Activated CD4-positive, alpha-beta T cell treated with anti-CD3 and anti-CD28 coated beads, Interleukin-2, amount 10 ng/mL, durations not matched to agents 7 days and 5 days (primary cell): ENCODE measurements at regions not wholly inside any gene's neighbourhood (a gene's known extent, or its start where the extent isn't known, plus 50 kb on each side); places are given as distances from the start of the nearest gene placed in this dataset.
A peak's percentile ranks its signal among the peaks of the same experiment; 100 is the strongest.

ENCODE experiments used
- CTCF ChIA-PET: fragments of 350-600 bp; sonication (Branson Sonifier 250); formaldehyde crosslinking; loops from one replicate; lab custom pipeline; 2021; ENCODE audit warnings: antibody characterized with exemption; lab: Charles Lee
- POLR2A ChIA-PET: fragments of 350-600 bp; sonication (Branson Sonifier 250); formaldehyde crosslinking; loops from one replicate; lab custom pipeline; 2021; ENCODE audit warnings: antibody characterized with exemption; lab: Charles Lee
- DNase-seq: peaks from one replicate; pipeline ENCODE4 v3.0.0-alpha.2; 2020
- H3K27ac Mint-ChIP-seq: one replicate; pipeline ENCODE4 v1.8.0; 2021; ENCODE audit warnings: mild to moderate bottlenecking, moderate library complexity, mixed read lengths
- H3K27me3 Mint-ChIP-seq: one replicate; pipeline ENCODE4 v1.8.0; 2021; ENCODE audit warnings: mixed read lengths
- H3K36me3 Mint-ChIP-seq: one replicate; pipeline ENCODE4 v1.8.0; 2021; ENCODE audit warnings: low read depth, mixed read lengths
- H3K4me1 Mint-ChIP-seq: one replicate; pipeline ENCODE4 v1.8.0; 2021; ENCODE audit warnings: mixed read lengths
- H3K4me3 Mint-ChIP-seq: one replicate; pipeline ENCODE4 v1.8.0; 2021; ENCODE audit warnings: mild to moderate bottlenecking, moderate library complexity, mixed read lengths
- H3K9me3 Mint-ChIP-seq: one replicate; pipeline ENCODE4 v1.8.0; 2021; ENCODE audit warnings: mixed read lengths

- CTCF ChIA-PET, result interaction anchor here (0.6 kb wide), 1 partner anchor 11 kb away, joined by 3 read pairs; no protein-coding TSS in a partner anchor
- Mint-ChIP-seq H3K27me3 (no peaks in the 10 kb centered on the region), H3K36me3 (no peaks in the 10 kb centered on the region)
These were observed 204.6 kb downstream of the PTBP2 start for GRCh38 chr1:96926176-96926575.

DNA sequence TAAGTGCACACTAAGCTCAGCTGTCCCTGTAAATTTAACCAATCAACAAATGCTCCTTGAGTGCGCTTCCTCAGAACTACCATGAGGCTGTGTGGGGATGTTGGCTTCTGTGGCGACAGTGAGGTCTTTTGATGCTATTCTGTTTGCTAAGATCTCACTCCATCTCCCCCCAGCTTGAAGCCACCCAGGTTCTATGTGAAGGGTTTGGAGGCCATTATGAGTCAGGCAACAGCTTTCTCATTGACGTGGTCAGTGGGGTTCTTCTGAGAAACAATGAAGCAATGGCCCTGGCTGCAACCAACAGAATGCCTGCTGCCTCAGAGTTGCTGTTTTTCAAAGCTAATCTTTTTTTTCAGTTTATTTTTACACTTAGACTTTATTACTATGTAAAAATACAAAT is 205.5 kb downstream of the PTBP2 start:
- POLR2A ChIA-PET, result no interaction called here
- peaks cover 2% of the 10 kb centered on the region for H3K27me3 Mint-ChIP-seq
- peak; percentile 5 for DNase-seq
- H3K4me3 Mint-ChIP-seq, result no peak overlapping the region
- H3K9me3 Mint-ChIP-seq, result no peaks in the 10 kb centered on the region
- H3K36me3 Mint-ChIP-seq, result no peaks in the 10 kb centered on the region
- peaks cover 2% of the 10 kb centered on the region for H3K4me1 Mint-ChIP-seq
- no peak overlapping the region for H3K27ac Mint-ChIP-seq
- CTCF ChIA-PET, result no interaction called here

More at GRCh38 chr1:96926176-96926575, 204.6 kb downstream of the PTBP2 start:
- peaks cover 2% of the 10 kb centered on the region for H3K4me1 Mint-ChIP-seq
- H3K9me3 Mint-ChIP-seq, result no peaks in the 10 kb centered on the region
- H3K4me3 Mint-ChIP-seq, result no peak overlapping the region
- DNase-seq, result no peak
- POLR2A ChIA-PET, result no interaction called here
- H3K27ac Mint-ChIP-seq, result no peak overlapping the region

- H3K36me3 Mint-ChIP-seq, result no peaks in the 10 kb centered on the region
- no peak overlapping the region for H3K4me3 Mint-ChIP-seq
- ChIA-PET CTCF (no interaction called here), POLR2A (no interaction called here)
- DNase-seq, result no peak
- peaks cover 2% of the 10 kb centered on the region for H3K27me3 Mint-ChIP-seq
- H3K9me3 Mint-ChIP-seq, result no peaks in the 10 kb centered on the region
- H3K27ac Mint-ChIP-seq, result no peak overlapping the region
- peaks cover 2% of the 10 kb centered on the region for H3K4me1 Mint-ChIP-seq
These were observed 209.6 kb downstream of the PTBP2 start for GRCh38 chr1:96931136-96931535.

DNA sequence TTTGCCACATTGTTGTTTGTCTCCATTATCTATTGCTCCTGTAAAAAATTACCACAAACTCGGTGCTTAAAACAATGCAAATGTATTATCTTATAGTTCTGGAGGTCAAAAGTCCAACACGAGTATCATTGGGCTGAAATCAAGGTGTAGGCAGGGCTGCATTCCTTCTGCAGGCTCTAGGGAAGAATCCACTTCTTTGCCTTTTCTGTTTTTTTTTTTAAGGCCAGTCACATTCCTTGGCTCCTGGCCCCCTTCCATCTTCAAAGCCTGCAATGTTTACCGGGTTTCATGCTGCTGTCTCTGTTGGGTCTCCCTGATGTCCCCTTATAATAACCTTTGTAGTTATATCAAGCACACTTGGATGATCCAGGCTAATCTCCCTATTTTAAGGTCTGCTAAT is 212.7 kb downstream of the PTBP2 start:
- no peak overlapping the region for H3K27ac Mint-ChIP-seq
- H3K9me3 Mint-ChIP-seq, result no peaks in the 10 kb centered on the region
- POLR2A ChIA-PET, result no interaction called here
- CTCF ChIA-PET, result no interaction called here
- H3K27me3 Mint-ChIP-seq, result peaks cover 2% of the 10 kb centered on the region
- no peak overlapping the region for H3K4me3 Mint-ChIP-seq
- no peak for DNase-seq
- H3K4me1 Mint-ChIP-seq, result no peaks in the 10 kb centered on the region
- no peaks in the 10 kb centered on the region for H3K36me3 Mint-ChIP-seq

DNA sequence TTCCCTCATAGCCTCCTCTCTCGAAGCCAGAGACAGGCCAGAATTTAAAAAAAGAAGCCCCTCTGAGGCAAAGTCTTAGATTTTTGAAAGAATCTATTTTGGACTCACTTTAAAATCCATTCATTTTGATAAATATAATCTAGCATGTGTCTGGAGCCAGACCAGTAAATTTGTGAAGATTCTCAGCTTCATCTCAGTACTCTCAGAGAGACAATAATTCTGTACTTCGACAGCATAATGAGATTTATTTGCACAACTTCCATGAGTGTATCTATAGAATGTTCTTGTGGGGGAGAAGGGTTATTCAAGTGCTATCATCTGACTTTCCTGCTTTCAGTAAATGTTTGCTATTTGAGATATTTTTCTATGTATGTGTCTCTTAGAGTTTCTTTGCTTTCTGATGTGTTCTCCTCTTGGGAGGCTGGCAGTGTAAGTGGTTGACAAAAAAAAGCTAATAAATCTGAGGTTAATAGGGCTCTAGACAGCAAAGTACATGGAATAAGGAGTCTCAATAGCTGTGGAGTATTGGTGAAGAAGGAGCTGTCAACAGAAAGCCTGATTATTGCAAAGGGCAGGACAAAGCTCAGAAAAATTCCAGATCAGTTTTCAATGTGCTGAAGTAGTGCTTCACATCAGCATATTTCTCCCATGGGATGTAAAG is 223.0 kb downstream of the PTBP2 start:
- Mint-ChIP-seq H3K9me3 (no peaks in the 10 kb centered on the region), H3K4me3 (no peak overlapping the region), H3K36me3 (no peaks in the 10 kb centered on the region), H3K4me1 (no peaks in the 10 kb centered on the region), H3K27me3 (peaks cover 1% of the 10 kb centered on the region), H3K27ac (no peak overlapping the region)
- CTCF ChIA-PET, result interaction anchor here (0.5 kb wide), 1 partner anchor 282 kb away, joined by 3 read pairs; no protein-coding TSS in a partner anchor
- POLR2A ChIA-PET, result interaction anchor here (0.7 kb wide), 1 partner anchor 138 kb away, joined by 3 read pairs; no protein-coding TSS in a partner anchor
- DNase-seq, result no peak

GRCh38 chr1:96945509-96946084 is 224.0 kb downstream of the PTBP2 start:
- Mint-ChIP-seq H3K4me3 (no peak overlapping the region), H3K36me3 (no peaks in the 10 kb centered on the region), H3K27ac (no peak overlapping the region), H3K4me1 (no peaks in the 10 kb centered on the region), H3K9me3 (no peaks in the 10 kb centered on the region), H3K27me3 (peaks cover 1% of the 10 kb centered on the region)
- no peak for DNase-seq
- ChIA-PET CTCF (no interaction called here), POLR2A (no interaction called here)

DNA sequence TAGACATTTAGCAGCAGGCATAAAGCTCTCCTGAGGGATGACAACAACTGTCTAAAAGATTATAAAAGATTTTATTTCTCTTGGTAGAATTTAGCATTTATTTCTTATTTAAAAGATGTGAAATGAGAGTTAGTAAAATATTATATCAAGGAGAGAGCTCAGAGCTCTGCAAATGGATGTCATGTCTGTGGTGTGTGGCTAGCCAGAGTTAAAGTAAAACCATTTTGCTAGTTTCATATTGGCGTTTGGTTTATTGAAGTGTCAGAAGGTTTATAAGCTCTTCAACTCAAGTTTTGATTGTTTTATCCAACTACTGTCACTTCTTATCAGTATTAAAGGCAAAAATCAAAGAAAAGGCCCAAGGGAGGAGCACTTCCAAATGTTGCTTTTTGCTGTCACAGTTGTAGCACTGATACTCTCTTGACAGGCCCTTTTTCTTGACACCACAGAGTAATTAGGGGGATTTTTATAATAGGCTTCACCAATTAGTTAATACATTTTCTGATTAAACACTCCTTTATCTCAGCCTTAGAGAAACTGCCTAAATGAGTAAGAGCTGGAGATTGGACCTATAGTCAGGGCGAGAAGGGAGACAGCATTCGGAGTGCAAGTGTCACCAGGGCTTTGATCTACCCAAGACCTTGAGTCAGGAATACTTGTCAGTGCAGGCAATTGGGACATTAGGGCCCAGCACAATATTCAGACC is 233.9 kb downstream of the PTBP2 start:
- ChIA-PET POLR2A (no interaction called here), CTCF (no interaction called here)
- Mint-ChIP-seq H3K27ac (no peak overlapping the region), H3K9me3 (no peaks in the 10 kb centered on the region), H3K4me1 (no peaks in the 10 kb centered on the region), H3K27me3 (peaks cover 2% of the 10 kb centered on the region), H3K4me3 (no peak overlapping the region), H3K36me3 (no peaks in the 10 kb centered on the region)
- no peak for DNase-seq

DNA sequence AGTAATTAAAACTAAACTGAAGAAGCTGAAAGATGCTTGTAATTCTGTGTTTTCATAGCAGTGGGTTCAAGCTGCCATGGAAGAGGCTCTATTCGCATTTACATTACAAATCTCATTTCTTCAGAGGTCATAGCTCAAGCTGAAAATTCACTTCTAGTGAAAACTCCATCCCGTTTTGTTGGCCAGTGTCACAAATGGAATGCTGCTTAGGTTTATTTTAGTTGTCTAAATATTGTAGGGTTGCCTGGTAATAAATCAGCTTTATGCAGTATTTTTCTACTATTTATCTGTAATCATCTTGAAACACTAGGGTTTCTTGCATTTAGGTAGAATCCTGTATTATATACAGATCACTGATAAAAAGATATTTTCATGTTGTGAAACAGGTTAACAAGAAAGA is 240.6 kb downstream of the PTBP2 start:
- H3K4me1 Mint-ChIP-seq, result no peaks in the 10 kb centered on the region
- H3K4me3 Mint-ChIP-seq, result no peak overlapping the region
- POLR2A ChIA-PET, result no interaction called here
- peaks cover 4% of the 10 kb centered on the region for H3K27me3 Mint-ChIP-seq
- no peak for DNase-seq
- H3K27ac Mint-ChIP-seq, result no peak overlapping the region
- no peaks in the 10 kb centered on the region for H3K36me3 Mint-ChIP-seq
- H3K9me3 Mint-ChIP-seq, result no peaks in the 10 kb centered on the region
- CTCF ChIA-PET, result no interaction called here

DNA sequence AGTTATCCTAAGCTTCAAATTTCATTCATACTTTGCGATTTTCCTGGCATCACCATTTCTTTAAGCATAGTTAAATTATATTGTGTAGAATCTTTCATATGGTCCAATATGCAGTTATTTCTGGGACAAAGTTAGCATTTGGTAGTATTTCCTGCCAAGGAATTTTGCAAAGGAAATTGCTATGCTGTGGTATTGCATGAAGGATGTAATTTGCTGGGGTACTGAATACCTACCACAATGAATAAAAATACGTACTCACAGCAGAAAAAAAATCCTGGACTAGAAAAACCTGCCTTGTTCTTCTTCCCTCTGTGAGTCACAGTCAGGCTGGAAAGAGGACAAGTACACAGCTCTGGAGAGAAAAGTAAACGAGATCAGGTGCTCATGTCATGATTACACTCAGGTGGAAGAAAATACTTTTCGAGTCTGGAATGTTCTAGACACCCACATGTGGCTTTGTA is 241.2 kb downstream of the PTBP2 start:
- CTCF ChIA-PET, result no interaction called here
- Mint-ChIP-seq H3K27me3 (peaks cover 4% of the 10 kb centered on the region), H3K4me1 (no peaks in the 10 kb centered on the region), H3K36me3 (no peaks in the 10 kb centered on the region), H3K9me3 (no peaks in the 10 kb centered on the region), H3K4me3 (no peak overlapping the region), H3K27ac (no peak overlapping the region)
- DNase-seq, result no peak
- POLR2A ChIA-PET, result no interaction called here

- Mint-ChIP-seq H3K4me1 (no peaks in the 10 kb centered on the region), H3K9me3 (no peaks in the 10 kb centered on the region), H3K4me3 (no peak overlapping the region), H3K27ac (no peak overlapping the region), H3K27me3 (peaks cover 12% of the 10 kb centered on the region), H3K36me3 (no peaks in the 10 kb centered on the region)
- DNase-seq, result no peak
- ChIA-PET POLR2A (no interaction called here), CTCF (interaction anchor here (0.6 kb wide), 1 partner anchor 935 kb away, joined by 5 read pairs; no protein-coding TSS in a partner anchor)
These were observed 243.2 kb downstream of the PTBP2 start for GRCh38 chr1:96964761-96965160.

GRCh38 chr1:96966536-96967138 is 245.1 kb downstream of the PTBP2 start:
- H3K27me3 Mint-ChIP-seq, result peaks cover 24% of the 10 kb centered on the region
- H3K4me1 Mint-ChIP-seq, result no peaks in the 10 kb centered on the region
- DNase-seq, result peak; percentile 76
- CTCF ChIA-PET, result interaction anchor here (0.6 kb wide), 1 partner anchor 9 kb away, joined by 3 read pairs; no protein-coding TSS in a partner anchor
- no peak overlapping the region for H3K4me3 Mint-ChIP-seq
- no peaks in the 10 kb centered on the region for H3K9me3 Mint-ChIP-seq
- no peaks in the 10 kb centered on the region for H3K36me3 Mint-ChIP-seq
- POLR2A ChIA-PET, result no interaction called here
- no peak overlapping the region for H3K27ac Mint-ChIP-seq

DNA sequence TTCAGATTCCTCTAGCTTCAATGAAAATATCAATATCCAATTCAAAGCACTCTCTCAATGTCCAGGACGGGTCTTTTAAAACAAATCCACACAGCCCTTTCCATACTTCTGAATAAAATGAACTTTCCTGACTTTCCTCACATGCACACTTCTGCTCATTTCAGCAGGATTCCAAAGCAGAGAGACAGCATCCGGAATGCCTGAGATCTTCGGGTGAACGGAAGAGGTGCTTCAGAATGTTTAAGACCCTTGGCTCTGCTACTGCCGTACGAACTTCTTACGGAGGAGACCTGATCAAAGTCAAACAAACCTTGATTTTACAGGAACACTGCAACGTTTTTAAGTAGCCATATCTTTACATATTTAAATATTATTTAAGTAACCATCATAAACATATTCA is 245.7 kb downstream of the PTBP2 start:
- Mint-ChIP-seq H3K9me3 (no peaks in the 10 kb centered on the region), H3K27ac (no peak overlapping the region), H3K27me3 (peaks cover 24% of the 10 kb centered on the region), H3K4me3 (no peak overlapping the region), H3K36me3 (no peaks in the 10 kb centered on the region), H3K4me1 (no peaks in the 10 kb centered on the region)
- no peak for DNase-seq
- ChIA-PET POLR2A (no interaction called here), CTCF (no interaction called here)

GRCh38 chr1:96968541-96968940 is 247.0 kb downstream of the PTBP2 start:
- CTCF ChIA-PET, result interaction anchor here (0.9 kb wide), 1 partner anchor 1085 kb away, joined by 3 read pairs; no protein-coding TSS in a partner anchor
- no peaks in the 10 kb centered on the region for H3K9me3 Mint-ChIP-seq
- POLR2A ChIA-PET, result no interaction called here

More at GRCh38 chr1:96968541-96968940, 247.0 kb downstream of the PTBP2 start:
- DNase-seq, result no peak
- Mint-ChIP-seq H3K4me3 (no peak overlapping the region), H3K4me1 (no peaks in the 10 kb centered on the region), H3K27me3 (peaks cover 24% of the 10 kb centered on the region), H3K27ac (no peak overlapping the region), H3K36me3 (no peaks in the 10 kb centered on the region)
